HG03196 (cell line): ENCODE measurements at regions not wholly inside any gene's neighbourhood (a gene's known extent, or its start where the extent isn't known, plus 50 kb on each side); places are given as distances from the start of the nearest gene placed in this dataset.

ENCODE experiments used
- ATAC-seq: cut with Tn5 transposase; IDR thresholded peaks from one replicate; pipeline ENCODE4 v1.9.1; 2021; ENCODE audit not compliant: unreplicated experiment

DNA sequence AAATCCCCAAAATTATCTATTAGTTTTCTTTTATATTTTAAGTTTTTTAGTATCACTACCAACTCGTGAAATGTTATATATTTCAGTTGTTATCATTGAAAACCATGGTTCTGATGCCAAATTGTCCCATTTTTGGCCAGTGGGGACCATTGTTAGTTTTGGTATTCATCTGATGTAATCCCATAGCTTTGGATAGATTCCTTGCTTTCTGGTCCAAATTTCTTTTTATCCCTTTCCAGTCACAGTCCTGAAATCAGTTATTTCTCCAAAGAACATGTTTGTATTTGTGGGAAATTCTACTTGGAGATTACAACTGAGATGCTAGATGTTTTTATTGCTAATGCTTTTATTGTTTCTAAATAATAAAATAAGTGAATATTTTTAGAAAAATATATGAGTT, 976.8 kb upstream of the CRIM1 start:
- ATAC-seq, result no peak

DNA sequence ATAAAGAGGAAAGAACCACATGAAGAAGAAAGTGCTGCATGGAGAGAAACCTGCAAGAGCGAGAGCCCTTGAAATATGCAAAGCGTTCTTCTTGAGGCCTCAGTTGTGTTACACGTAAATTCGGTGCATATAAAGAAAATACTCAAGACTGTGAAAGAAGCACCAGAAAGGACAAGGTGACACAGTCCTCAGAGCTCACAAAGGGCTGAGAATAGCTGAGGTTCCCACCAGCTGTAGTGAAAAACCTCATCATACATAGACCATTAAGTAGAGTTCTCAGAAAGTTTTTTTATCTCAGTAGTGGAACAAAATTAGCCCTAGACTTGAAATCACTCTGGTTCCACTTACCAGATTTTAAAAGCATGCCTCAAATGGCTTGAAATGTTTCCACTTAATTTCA, 980.7 kb upstream of the CRIM1 start:
- ATAC-seq, result no peak

DNA sequence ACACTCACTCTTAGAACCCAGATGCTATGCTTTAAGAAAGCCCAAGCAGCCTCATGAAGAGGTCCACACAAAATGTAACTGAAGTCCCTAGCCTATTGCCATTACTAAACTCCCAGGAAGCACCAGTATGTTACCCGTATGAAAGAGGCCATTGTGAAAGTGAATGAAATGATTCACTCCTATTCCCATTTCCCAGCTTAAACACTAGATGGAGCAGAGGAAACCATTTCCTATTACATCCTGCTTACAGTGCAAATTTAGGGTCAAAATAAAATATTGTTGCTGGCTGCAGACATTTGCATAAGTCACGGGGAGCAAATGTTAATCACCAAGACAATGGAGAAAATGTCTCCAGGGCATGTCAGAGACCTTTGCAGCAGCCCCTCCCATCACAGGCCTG, 989.7 kb upstream of the CRIM1 start:
- ATAC-seq, result no peak

DNA sequence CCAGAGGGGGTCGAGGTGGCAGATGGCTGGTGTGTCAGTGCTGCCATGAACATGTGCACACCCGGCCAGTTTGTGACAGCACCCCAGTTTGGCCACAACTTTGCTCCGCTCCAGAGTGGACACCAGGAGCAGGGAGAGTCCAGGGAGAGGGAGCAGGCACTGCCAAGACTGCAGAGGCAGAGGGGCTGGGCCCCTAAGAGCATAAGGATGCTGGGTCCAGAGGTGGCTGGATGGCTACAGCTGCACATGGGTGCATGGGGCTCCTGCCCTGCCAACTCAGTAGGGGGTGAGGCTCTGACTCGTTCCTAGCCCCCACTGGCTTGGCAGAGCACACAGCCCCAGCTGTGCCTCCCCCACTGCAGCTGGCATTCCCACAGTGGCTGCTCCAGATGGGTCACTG, 999.2 kb upstream of the CRIM1 start:
- ATAC-seq, result no peak

DNA sequence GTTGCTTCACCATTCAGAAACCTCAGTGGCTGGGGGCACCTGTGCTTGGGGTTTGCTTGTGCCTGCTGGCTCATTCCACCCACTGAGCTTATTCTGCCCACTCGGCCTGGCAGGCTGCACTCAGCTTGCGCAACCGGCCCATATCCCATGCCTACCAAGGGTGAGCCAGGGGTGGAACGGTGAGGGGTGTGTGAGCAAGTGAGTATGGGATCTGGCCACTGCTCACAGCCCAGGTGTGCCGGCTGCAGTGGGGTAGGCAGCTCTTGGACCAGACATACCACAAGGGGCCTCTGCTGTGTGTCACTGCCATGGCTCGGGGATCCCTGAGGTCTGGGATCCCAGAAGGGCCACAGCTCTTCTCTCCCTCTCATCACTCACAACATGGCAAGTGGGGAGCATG, 1000.5 kb upstream of the CRIM1 start:
- no peak for ATAC-seq

DNA sequence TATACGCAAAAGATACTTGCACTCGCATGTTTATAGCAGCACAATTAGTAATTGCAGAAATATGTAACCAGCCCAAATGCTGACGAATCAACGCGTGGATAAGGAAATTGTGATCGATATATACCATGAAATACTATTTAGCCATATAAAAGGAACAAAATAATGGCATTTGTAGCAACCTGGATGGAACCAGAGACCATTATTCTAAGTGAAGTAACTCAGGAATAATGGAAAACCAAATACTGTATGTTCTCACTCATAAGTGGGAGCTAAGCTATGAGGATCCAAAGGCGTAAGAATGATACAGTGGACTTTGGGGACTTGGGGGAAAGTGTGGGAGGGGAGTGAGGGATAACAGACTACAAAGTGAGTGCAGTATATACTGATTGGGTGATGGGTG, 1008.0 kb upstream of the CRIM1 start:
- no peak for ATAC-seq

DNA sequence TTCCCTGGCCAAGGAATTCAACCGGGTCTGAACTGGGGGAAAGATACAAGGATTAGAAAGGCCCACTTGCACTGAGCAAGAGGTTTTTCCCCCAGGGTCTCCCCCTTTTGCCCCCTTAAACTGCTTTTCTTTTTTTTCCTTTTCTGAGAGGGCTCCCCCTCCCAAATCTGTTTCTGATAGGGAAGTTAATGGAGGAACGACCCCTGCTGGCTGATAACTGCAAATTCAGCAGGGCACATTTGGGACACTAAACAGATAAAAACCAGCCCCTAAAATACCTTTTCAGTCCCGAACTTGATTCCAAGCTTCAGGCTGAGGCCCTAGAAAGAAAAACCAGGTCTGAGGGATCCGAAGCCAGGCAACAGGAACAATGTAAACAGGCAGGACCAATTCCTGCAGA, 1012.4 kb upstream of the CRIM1 start:
- no peak for ATAC-seq

DNA sequence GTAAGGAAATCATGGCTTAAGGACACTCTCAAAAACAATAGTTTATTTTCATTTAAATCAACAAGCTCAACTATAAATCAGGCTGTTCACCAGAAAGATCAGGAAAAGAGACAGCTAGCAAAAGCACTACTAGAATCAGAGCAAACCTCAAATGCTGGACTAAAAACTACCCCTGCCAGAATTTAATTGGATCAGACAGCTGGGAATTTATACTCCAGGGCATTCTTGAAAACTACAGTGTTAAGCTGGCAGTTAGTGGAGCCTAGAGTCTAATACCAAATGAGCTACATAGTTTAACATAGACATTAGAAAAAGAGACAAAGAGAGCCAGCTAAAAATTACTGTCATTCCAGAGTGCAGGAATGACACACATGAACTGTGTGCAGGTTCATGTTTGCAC, 1016.4 kb upstream of the CRIM1 start:
- no peak for ATAC-seq

DNA sequence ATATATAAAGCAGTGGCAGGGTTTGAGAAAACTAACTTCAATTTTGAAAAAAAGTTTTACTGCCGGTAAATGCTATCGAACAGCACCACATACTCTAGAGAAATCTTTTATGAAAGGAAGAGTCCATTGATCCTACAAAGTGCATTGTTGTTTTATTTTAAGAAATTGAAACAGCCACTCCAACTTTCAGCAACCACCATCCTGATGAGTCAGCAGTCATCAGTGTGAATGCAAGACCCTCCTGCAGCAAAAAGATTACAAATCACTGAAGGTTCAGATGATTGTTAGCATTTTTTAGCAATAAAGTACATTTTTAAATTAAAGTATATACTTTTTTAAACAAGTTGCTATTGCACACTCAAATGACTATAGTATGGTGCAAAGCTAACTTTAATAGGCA, 1017.7 kb upstream of the CRIM1 start:
- ATAC-seq, result no peak

DNA sequence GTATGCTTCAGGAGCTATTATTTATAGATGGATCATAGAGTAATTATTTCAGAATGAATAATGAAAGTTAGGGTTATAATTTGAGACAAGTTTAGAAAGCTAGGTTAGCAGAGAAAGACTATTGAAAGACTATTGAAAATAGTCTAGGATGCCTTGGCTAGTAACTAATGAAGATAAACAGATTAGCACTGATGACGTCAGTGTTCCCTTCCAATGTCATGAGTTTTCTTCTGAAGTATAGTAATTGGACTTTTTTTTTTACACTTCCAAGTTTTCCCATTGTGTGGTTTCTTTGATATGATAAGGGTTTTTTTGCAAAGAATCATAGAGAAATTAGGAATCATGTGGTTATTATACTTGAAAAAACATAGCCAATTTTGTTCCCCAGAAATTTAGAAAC, 1041.5 kb upstream of the CRIM1 start:
- no peak for ATAC-seq

DNA sequence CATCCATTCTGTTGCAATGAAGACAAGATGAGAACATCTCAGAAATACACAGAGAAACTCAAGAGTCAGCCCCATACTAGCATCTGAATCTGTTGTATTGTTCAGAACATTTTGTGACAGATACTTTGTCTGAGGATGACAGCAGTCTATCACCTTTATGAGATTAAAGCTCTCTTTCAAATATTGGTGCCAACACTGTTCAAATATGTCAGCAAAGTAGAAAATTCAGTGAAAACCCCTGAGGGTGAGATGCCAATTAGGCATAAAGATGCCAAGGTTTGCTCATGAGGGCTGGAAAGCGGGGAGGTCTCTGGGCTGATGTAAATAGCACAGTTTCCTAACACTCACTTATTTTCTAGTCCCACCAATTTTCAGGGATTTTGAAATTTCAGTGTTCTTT, 1054.2 kb upstream of the CRIM1 start:
- no peak for ATAC-seq

DNA sequence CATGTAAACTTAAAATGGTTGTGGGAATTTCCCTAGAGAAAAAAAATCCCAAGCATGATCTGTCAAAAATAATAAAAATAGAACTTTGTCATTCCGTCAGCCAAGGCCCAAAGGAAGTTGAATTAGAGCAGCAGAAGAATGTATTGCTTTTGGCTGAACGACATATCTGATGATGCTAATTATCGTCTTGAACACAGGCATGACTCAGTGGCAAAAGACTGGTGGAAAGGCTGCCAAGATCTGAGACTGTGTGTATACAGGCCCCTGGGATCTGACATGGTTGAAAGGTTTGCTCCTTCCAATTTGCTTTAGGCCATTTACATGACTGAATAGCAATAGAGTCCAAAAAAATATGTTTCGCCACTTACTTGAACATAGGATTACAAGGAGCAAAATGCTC, 1057.1 kb upstream of the CRIM1 start:
- ATAC-seq, result no peak

DNA sequence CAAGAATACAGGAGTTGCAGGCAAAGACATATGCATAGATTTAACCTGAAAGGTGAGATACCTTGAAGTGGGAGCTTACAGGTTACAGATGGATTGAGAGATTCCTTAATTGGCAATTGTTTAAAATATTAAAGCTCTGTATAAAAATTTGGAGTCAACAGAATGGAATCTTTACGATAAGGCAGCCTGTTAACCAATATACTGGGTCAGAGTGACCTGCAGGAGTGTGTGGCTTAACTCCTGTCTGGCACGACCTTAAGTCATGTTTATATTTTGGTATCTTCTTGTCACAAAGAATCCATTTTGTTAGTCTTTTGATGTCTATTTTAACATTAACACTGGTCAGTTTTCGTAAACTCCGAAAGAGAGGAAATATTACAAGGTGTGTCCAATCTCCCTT, 1058.2 kb upstream of the CRIM1 start:
- ATAC-seq, result no peak

DNA sequence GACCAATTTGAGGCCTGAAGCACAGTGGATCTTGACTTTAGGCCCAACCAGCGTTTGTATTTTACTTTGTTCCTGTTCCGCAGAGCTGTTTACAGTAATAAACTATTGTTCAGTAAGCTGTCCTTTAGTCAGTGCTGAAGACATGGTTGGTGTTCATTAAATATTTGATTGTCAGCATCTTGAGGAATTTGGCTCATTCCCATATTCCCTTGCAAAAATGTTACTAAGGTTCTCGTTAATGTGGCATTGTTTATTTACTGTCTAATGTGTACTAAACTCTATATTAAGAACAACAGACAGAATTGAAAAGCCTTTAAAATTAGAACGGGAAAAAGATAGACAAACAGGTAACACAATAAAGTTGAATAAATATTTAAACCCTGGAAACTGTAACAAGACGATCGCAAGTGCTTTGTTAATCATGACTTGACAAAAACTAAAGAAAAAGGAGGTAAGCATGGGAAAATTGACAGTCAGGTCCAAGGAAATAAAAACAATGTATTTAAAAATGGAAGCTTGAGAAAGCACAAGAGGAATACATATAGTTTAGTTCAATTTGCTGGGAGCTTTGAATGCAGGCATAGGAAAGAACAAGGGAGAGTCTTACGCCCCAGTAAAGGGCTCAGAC, 1060.8 kb upstream of the CRIM1 start:
- ATAC-seq, result no peak

DNA sequence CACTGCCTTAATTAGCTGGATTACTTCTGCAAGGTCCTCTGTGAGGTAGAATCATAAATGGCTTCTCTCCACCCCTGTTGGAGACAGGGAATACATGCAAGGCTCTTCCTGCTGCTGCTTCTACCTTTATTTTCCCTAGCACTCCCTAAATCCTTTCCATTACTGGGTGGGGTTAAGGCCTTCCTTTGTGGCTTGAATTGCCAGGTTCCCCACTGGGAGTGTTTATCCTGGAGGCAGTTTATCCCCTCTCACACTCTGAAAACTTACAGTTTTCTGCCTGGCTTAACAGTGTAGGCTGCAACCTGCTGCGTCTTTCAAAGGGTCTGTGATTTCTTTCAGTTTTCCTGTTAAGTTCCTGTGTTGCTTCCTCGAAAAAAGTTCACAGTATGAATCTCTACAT, 1062.3 kb upstream of the CRIM1 start:
- ATAC-seq, result no peak

DNA sequence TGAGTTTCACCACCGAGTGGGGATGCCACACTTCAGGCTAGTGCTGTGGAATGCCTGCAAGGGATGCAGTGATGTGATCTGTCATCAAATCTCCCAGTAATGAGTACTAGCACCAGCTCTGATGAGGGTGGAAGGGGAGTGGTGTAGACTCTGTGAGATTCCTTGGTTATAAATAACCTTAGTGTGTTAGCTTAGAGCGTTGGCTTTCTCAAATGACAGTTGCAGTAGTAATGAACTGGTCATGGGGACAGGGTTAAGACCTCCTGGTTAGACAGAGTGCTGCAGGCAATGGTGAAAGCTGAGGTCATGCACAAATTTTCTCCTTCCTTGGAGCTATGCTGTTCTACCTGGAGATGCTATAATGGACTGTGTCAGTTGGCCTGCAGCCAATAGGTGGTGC, 1063.4 kb upstream of the CRIM1 start:
- no peak for ATAC-seq

DNA sequence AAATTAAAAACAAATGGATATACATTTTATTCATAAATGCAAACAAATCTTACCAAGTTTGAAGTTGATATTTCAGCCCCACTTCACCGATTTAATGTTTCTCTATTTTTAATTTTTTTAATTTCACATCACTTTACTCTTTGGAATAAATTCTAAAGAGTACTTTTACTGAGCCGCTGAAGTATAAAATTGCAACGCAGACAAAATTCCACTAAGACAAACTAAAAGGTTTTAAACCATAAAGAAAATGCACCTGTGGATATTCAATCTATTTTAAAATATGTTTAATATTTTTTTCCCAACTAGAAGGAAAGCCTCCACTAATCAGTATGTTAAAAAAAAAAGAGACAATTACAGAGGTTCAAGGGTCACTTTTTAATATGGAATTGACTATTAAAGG, 1073.9 kb upstream of the CRIM1 start:
- ATAC-seq, result no peak

DNA sequence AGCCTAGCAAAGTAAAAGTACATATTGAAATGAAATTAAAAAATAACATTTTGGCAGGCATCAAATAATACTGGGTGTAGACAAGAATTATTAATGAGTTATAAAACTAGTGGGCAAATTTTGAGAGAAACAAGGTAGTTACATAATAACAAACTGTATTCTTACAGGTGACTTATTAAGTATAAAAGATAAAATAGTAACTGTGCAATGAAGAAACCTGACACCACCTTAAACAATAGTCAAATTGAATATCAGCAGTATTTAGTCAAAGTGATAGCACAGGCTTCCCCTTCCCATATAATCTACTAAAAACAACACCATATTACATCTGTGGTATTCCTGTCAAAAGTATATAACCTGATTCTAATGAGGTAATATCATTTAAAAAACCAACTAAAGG, 1099.8 kb upstream of the CRIM1 start:
- ATAC-seq, result no peak

DNA sequence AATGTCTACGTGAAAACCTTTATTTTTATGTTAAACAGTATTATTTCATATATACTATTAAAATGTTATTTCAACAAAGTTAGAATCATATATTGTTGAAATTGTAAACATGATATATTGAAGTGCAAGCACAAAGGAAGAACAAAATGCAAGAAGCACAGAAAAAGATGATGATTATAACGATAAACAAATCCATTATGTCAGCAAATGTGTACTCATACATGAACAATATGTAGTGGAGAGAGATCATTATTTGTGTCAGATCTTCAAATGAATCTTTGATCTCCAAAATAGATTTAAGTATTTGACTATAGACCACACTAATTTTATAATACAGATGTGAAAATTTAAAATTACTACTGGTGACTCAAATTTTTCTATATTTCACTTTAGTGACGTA, 1104.4 kb upstream of the CRIM1 start:
- no peak for ATAC-seq

DNA sequence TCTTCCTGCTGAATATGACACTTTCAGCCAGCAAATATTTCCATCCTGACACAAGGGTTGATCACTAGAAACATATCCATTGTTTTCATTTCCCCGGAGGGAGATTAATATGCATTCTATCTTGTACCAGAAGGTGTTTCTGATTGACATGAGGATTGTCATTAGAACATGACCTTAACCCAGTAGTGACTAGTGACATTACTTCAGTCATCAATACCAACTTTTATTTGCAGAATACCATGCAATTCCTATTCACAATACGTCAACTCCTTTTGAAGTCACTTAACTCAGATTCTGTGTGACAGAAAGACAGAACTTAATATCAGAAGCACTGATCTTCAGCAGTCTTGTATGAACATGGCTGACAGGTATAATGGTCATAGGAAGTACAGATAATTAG, 1108.9 kb upstream of the CRIM1 start:
- ATAC-seq, result no peak

DNA sequence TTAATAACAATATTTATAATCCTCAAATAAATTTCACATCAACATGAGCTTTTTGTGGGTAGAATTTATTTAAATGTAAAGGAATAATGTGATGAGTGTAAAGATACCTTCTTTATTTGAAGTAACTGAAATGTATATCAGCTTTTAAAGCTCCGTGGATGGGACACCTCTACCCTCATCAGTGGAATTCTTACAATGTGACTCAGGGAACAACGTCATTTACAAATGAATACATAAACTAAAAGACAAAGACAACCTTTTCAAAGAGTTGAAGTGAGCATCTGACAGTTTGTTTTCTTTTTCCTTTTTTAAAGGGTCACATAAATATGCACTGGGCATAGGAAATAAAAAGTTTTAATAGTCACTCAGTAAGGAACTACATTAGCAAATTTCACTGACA, 1127.0 kb upstream of the CRIM1 start:
- no peak for ATAC-seq

DNA sequence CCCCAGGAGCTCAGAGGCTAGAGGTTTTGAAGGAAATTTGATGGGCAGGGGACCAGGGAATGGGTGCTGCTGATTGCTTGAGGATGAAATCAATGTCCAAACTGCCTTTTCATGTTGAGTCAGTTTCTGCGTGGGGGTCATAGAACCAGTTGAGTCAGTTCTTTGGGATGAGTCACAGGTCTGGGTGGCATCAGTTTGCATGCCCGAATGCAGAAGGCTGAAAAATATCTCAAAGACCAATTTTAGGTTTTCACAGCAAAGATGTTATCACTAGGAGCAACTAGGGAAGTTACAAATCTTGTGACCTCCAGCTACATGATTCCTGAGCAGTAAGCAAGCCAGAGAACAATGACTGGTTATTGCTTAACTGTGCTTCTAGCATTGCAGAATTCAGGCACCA, 1135.1 kb upstream of the CRIM1 start:
- no peak for ATAC-seq

DNA sequence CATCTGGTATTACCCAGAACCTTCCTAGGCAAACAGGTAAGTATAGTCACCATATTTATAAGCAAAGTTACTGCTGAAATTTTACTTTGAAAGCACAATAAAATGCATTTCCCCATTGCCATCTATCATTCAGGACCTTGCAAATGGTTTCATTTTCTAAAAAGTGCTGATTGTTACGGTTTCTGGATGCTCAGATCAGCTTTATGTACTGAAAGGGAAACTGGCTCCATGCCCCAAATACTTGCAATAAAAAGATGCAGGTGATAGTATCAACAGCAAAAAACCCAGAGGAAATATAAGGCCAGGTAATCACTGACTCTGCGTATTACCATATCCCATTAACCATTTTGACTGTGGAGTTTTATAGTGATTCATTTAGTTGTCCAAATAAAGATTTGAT, 1150.7 kb upstream of the CRIM1 start:
- ATAC-seq, result no peak

DNA sequence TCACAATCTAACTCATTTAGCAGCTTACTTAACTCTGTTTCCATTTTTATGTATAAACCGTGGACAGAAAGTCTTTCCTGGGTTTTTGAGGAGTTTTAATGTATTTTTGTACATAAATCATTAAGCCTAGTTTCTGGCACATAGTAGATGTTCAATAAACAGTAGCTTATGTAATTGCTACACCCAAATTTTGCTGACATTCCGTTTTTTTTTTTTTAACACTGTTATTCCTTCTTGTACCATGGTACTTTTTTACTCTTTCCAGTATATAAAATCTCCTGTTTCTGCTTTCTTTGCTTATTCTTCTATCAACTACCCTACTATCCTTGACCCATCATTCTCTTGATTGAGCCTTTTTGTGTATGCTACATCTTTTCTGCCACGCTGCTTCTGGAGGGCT, 1151.3 kb upstream of the CRIM1 start:
- no peak for ATAC-seq
